Stimulated activated CD4-positive, alpha-beta T cell treated with anti-CD3 and anti-CD28 coated beads, Interleukin-2, amount 100 ng/mL, for 48 hours (primary cell): ENCODE measurements at regions not wholly inside any gene's neighbourhood (a gene's known extent, or its start where the extent isn't known, plus 50 kb on each side); places are given as distances from the start of the nearest gene placed in this dataset.
"Not testable (repeated sequence)": the region's sequence is repeated elsewhere in the genome, so short reads cannot be mapped to it uniquely, and the experiment has no call there.

ENCODE experiments used
- DNase-seq, 2 donors: peaks; one replicate each; pipeline ENCODE4 v3.0.0-alpha.2; 2020

DNA sequence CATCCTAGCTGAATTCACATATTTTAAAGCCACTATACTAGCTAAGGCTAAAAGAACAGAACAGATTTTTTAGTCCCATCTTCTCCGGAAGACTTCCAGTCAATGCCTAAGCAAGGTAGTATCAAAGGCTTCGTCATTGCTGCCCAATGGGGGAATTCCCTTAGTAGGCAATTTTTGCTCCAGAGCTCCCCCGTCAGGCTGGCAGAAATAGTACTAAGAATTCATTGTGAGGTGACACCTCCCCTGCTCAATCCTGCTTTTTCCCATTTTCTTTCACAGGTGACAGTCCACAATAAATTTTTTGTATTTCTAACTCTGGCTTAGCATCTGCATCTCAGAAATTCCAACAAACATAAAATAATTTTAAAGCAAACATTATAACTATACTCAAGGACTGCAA, 52.8 kb upstream of the SRSF6 start:
- peak; percentile 24 to 32 for DNase-seq

GRCh38 chr20:43400882-43401281, 56.8 kb upstream of the SRSF6 start:
- DNase-seq, result not testable (repeated sequence)

DNA sequence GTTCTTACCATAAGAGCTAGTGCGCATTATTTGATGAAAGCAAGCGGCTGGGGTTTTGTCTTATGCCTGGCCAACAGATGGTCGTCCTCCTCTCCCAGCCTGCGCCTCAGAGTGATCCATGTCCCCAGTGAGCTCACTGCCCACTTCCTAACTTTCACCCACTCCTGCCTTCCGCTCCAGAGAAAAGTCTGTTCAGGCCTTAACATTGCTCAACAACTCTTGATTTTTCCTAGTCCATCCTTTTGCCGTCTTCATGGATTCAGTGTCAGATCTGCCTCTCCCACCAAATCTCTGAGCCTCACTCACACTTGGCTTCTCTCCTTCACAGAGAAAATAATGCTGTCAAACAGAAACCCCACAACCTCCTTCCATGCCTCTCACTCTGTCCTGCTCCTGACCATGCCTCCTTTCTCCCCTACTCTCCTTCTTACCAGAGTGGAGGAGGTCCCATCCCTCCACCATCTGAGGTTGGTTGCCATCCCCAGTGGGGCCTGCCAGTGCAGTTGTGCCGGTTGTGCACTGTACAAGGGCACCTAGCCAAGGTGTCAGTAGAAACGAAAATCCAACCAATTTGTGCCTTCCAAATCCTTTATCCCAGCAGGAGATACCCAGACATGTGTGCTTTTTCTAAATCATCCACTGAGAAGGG, 58.9 kb upstream of the SRSF6 start:
- no peak for DNase-seq

DNA sequence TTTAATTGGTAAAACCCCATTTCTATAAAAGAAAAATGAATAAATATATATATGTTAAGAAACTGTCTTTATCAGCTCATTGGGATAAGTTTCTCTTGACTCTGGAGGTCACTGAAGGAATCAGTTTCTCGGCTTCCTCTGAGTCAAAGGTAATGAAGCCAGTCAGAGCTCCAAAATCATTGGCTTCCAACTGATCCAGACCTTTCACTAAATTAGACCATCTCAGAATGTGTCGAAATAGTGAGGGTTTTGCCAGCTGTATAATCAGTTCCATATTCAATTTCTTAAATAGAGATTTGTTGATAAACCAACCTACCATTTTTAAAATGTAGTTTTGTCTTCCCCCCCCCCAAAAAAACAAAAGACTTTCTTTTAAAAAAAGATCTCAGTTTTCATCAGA, 60.5 kb upstream of the SRSF6 start:
- no peak for DNase-seq

GRCh38 chr20:43393052-43393451, 64.6 kb upstream of the SRSF6 start:
- DNase-seq, result no peak

- DNase-seq, result no peak
Observed at GRCh38 chr20:43392561-43392960, 65.1 kb upstream of the SRSF6 start.

GRCh38 chr20:43389839-43390626, 67.7 kb upstream of the SRSF6 start:
- no peak for DNase-seq

DNA sequence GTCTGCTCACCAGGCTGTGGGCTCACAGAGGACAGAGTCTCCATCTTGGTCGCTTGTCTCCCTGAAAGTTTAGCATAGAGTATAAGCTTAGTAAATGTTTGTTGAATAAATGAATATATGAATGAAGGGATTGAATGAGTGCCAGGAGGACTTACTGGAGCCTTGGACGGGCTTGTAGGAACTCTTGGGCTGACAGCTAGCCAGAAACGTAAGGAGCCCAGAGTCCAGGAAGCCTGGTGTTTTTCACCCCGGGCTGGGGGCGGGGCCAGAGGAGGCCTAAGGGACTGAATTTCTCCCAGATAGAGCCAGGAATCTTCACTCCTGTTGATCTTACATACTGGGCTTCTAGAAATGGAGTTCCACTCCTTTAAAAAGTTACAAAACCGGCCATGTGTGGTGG, 68.5 kb upstream of the SRSF6 start:
- DNase-seq, result no peak

- no peak for DNase-seq
Observed at GRCh38 chr20:43388268-43389002, 69.3 kb upstream of the SRSF6 start.

- no peak for DNase-seq
Observed at GRCh38 chr20:43387737-43388136, 70.0 kb upstream of the SRSF6 start.

DNA sequence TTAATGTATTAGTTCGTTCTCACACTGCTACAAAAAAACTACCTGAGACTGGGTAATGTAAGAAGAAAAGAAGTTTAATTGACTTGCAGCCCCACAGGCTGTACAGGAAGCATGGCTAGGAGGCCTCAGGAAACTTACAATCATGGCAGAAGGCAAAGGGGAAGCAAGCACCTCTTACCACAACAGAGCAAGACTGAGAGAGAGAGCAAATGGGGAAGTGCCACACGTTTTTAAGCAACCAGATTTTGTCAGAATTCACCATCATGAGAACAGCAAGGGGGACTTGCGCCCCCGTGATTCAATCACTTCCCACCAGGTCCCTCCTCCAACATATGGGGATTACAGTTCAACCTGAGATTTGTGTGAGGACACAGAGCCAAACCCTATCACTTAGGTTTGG, 70.8 kb upstream of the SRSF6 start:
- DNase-seq, result no peak

- no peak for DNase-seq
Observed at GRCh38 chr20:43385914-43386313, 71.8 kb upstream of the SRSF6 start.

DNA sequence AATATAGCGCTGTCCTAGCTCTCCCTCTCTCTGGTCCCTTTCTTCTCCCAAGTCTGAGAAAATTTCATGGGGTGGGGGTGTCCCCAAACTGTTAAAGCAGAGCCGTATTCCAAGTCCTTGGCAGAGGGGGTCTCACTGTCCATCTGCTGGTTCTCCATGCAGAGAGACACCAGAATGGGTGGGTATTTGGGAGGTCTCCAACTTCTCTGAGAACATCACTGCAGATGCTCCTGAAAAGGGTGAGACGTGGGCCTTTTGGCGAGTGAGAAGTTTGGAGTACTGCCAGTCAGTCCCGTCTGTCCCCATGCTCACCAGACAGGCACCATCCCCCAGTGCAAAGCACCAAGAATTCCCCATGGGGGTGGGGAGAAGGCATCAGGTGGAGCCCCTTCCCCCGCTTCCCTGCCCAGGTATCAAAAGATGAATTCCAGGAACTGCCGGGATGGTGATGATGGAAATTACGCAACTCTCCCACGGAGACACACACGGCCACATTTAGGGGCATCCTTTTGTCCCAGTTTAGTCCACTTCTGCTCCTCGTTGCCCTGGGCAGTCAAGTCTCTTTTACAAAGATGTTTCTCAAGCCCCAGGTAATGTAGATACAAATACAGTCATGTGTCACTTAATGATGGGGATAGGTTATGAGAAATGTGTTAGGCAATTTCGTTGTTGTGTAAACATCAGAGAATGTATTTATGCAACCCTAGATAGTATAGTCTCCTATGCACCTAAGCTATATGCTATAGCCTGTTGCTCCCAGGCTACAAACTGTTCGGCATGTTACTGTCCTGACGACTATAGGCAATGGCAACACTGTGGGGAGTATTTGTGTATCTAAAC, 73.4 kb upstream of the SRSF6 start:
- DNase-seq, result no peak

- no peak for DNase-seq
Observed at GRCh38 chr20:43383026-43383795, 74.5 kb upstream of the SRSF6 start.

GRCh38 chr20:43382135-43382534, 75.6 kb upstream of the SRSF6 start:
- not testable (repeated sequence) for DNase-seq

GRCh38 chr20:43381533-43381932, 76.2 kb upstream of the SRSF6 start:
- DNase-seq, result not testable (repeated sequence)

DNA sequence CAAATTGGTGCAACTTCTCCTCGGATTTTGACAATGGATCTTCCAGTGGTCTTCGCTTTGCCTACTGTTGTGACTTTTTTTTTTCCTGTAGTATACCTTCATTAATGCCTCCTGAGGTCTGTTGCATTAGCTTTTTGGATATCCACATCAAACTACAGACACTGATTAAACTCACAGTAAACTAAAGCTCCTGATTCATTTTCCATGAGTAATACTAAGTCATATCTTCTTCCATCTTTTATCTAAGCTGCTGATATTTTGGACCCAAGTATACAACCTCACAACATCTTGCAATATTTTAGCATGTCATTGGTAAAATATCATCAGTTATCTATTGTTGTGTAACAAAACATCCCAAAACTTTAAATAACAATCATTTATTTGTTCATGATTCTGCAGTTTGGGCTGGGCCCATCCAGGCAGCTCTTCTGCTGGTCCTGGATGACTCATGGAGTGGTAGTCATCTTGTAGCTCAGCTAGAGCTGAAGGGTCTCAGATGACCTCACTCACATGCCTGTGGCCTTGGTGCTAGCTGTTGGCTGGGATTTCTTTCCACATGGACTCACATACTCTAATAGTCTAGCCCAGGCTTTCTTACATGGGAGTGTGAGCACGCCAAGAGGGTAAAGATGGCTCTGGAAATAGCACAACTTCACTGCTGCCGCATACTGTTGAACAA, 78.3 kb upstream of the SRSF6 start:
- DNase-seq, result no peak

DNA sequence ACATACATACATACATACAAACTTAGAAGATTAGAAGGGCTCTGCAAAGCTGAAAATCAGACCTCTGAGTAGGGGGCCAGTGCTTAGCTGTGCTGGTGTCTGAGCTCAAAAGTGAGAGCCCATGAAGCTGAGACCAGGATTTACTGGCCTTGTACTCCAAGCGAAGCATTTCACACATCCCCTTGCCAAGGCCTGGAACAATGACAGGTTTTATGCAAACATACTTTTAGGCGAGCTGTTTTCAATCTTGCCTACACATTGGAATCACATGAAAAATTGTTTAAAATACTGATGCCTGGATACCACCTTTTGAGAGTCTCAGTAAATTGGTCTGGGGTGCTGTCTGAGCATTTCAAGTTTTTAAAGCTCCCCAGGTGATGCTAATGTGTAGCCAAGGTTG, 80.9 kb upstream of the SRSF6 start:
- no peak for DNase-seq

GRCh38 chr20:43375591-43375990, 82.1 kb upstream of the SRSF6 start:
- DNase-seq, result no peak

DNA sequence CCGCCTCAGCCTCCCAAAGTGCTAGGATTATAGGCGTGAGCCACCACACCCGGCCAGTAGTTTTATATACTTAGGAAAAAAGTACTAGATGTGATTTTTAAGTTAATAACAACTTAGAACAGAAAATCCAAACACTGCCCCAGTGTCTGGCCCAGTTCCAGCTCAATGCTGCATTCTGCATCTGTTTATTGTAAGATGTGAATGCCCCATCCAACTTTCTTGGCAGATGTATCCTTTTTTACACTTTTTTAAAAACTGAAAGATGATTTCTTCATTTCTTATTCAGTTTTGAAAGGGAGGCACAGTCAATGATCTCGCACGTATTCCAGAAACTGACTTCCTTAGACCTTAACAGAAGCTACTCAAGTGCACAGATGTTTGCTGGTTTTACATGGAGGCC, 85.6 kb upstream of the SRSF6 start:
- no peak for DNase-seq

- no peak for DNase-seq
Observed at GRCh38 chr20:43365691-43366090, 92.0 kb upstream of the SRSF6 start.

GRCh38 chr20:43364001-43364400, 93.7 kb upstream of the SRSF6 start:
- no peak for DNase-seq
